SK-N-SH treated with all-trans-retinoic acid at 6 μM for 48 hours (cell line): ENCODE measurements at regions not wholly inside any gene's neighbourhood (a gene's known extent, or its start where the extent isn't known, plus 50 kb on each side); places are given as distances from the start of the nearest gene placed in this dataset.

ENCODE experiments used
- ATAC-seq: fragments of 200-7000 bp; cut with Tn5 transposase; 3 replicates; pipeline ENCODE4 v1.9.1; 2020; ENCODE audit warnings: mild to moderate bottlenecking, moderate library complexity
- ARNTL ChIP-seq: fragments of 450-650 bp; formaldehyde crosslinking; IDR thresholded peaks from 2 replicates; pipeline ENCODE4 v1.5.0; 2020; ENCODE audit warnings: low read depth, mild to moderate bottlenecking, moderate library complexity, borderline replicate concordance
- BACH2 ChIP-seq: fragments of 250-450 bp; sonication (Bioruptor Pico); IDR thresholded peaks from 2 replicates; pipeline ENCODE4 v1.9.0; 2021; ENCODE audit warnings: mild to moderate bottlenecking, borderline replicate concordance
- CSDC2 ChIP-seq: fragments of 250-450 bp; sonication (Bioruptor Pico); IDR thresholded peaks from 2 replicates; pipeline ENCODE4 v1.5.0; 2020; ENCODE audit warnings: mild to moderate bottlenecking, moderate library complexity
- ESRRG ChIP-seq: fragments of 250-450 bp; sonication (Bioruptor Pico); IDR thresholded peaks from 2 replicates; pipeline ENCODE4 v1.6.1; 2021; ENCODE audit warnings: mild to moderate bottlenecking
- GLIS3 ChIP-seq: fragments of 250-450 bp; sonication (Bioruptor Pico); IDR thresholded peaks from 2 replicates; pipeline ENCODE4 v1.5.0; 2020; ENCODE audit warnings: mild to moderate bottlenecking, moderate library complexity
- ISL1 ChIP-seq: fragments of 250-450 bp; sonication (Bioruptor Pico); IDR thresholded peaks from 2 replicates; pipeline ENCODE4 v2.1.2; 2022; ENCODE audit warnings: mild to moderate bottlenecking, moderate library complexity
- OSR1 ChIP-seq: fragments of 250-450 bp; sonication (Bioruptor Pico); IDR thresholded peaks from 2 replicates; pipeline ENCODE4 v1.8.0; 2022; ENCODE audit warnings: moderate library complexity, mild to moderate bottlenecking, inconsistent platforms
- RARB ChIP-seq: fragments of 250-450 bp; sonication (Bioruptor Pico); IDR thresholded peaks from 2 replicates; pipeline ENCODE4 v1.8.0; 2021; ENCODE audit warnings: mild to moderate bottlenecking, moderate library complexity
- SNAI2 ChIP-seq: fragments of 250-450 bp; sonication (Bioruptor Pico); IDR thresholded peaks from 2 replicates; pipeline ENCODE4 v1.5.0; 2020; ENCODE audit warnings: mild to moderate bottlenecking, moderate library complexity
- TCF4 ChIP-seq: fragments of 250-450 bp; sonication (Bioruptor Pico); IDR thresholded peaks from 2 replicates; pipeline ENCODE4 v1.8.0; 2021; ENCODE audit warnings: mild to moderate bottlenecking, moderate library complexity, borderline replicate concordance
- TOX ChIP-seq: fragments of 250-450 bp; sonication (Bioruptor Pico); IDR thresholded peaks from 2 replicates; pipeline ENCODE4 v1.8.0; 2021; ENCODE audit warnings: mild to moderate bottlenecking, moderate library complexity, borderline replicate concordance
- ZC3H10 ChIP-seq: fragments of 250-450 bp; sonication (Bioruptor Pico); IDR thresholded peaks from 2 replicates; pipeline ENCODE4 v1.5.1; 2021; ENCODE audit warnings: mild to moderate bottlenecking, moderate library complexity
- ZFP3 ChIP-seq: fragments of 250-450 bp; sonication (Bioruptor Pico); IDR thresholded peaks from 2 replicates; pipeline ENCODE4 v1.5.0; 2020; ENCODE audit warnings: mild to moderate bottlenecking, moderate library complexity
- ZFP30 ChIP-seq: fragments of 450-650 bp; formaldehyde crosslinking; IDR thresholded peaks from 2 replicates; pipeline ENCODE4 v1.5.0; 2022; ENCODE audit warnings: mild to moderate bottlenecking, moderate library complexity
- ZNF565 ChIP-seq: fragments of 450-650 bp; formaldehyde crosslinking; conservative IDR thresholded peaks from 2 replicates; pipeline ENCODE4 v1.5.0; 2020; ENCODE audit warnings: low read depth, mild to moderate bottlenecking, moderate library complexity
- ZNF70 ChIP-seq: fragments of 450-650 bp; formaldehyde crosslinking; IDR thresholded peaks from 2 replicates; pipeline ENCODE4 v1.5.0; 2020; ENCODE audit warnings: mild to moderate bottlenecking, moderate library complexity
- ZNF8 ChIP-seq: fragments of 450-650 bp; formaldehyde crosslinking; IDR thresholded peaks from 2 replicates; pipeline ENCODE4 v1.5.0; 2020; ENCODE audit warnings: mild to moderate bottlenecking, moderate library complexity
- TF ChIP-seq, protein P1 (sequence below): fragments of 250-450 bp; sonication (Bioruptor Pico); IDR thresholded peaks from 2 replicates; pipeline ENCODE4 v1.5.0; 2020; ENCODE audit warnings: mild to moderate bottlenecking, moderate library complexity
- TF ChIP-seq, protein P2 (sequence below): fragments of 250-450 bp; sonication (Bioruptor Pico); IDR thresholded peaks from 2 replicates; pipeline ENCODE4 v1.5.1; 2020; ENCODE audit warnings: low read depth, mild to moderate bottlenecking, moderate library complexity
- TF ChIP-seq, protein P3 (sequence below): fragments of 250-450 bp; sonication (Bioruptor Pico); IDR thresholded peaks from 2 replicates; pipeline ENCODE4 v1.8.0; 2020; ENCODE audit warnings: mild to moderate bottlenecking, moderate library complexity, borderline replicate concordance

DNA sequence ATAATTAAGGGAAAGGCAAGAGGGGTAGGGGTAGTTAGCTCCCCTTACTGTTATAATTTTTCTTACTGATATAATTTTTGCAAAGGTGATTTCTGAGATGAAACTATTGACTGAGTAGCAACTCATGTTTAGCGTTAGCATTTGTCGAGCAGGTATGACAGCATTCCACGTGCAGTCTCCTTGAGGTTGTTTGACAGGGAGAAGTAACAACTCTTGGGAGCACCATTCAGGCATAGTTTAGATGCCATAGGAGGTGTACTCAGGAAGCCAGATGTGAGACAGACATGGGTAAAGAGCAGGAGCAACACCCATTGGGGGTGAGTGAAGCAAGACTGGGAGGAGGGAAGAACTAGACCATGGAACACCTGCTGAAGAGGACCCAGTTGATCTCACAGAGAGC lies 96.6 kb upstream of the KLF6 start (continued):
- TF ChIP-seq, protein P1, sequence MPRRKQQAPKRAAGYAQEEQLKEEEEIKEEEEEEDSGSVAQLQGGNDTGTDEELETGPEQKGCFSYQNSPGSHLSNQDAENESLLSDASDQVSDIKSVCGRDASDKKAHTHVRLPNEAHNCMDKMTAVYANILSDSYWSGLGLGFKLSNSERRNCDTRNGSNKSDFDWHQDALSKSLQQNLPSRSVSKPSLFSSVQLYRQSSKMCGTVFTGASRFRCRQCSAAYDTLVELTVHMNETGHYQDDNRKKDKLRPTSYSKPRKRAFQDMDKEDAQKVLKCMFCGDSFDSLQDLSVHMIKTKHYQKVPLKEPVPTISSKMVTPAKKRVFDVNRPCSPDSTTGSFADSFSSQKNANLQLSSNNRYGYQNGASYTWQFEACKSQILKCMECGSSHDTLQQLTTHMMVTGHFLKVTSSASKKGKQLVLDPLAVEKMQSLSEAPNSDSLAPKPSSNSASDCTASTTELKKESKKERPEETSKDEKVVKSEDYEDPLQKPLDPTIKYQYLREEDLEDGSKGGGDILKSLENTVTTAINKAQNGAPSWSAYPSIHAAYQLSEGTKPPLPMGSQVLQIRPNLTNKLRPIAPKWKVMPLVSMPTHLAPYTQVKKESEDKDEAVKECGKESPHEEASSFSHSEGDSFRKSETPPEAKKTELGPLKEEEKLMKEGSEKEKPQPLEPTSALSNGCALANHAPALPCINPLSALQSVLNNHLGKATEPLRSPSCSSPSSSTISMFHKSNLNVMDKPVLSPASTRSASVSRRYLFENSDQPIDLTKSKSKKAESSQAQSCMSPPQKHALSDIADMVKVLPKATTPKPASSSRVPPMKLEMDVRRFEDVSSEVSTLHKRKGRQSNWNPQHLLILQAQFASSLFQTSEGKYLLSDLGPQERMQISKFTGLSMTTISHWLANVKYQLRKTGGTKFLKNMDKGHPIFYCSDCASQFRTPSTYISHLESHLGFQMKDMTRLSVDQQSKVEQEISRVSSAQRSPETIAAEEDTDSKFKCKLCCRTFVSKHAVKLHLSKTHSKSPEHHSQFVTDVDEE (CRISPR knock-in tag) = no peak
- TF ChIP-seq, protein P2, sequence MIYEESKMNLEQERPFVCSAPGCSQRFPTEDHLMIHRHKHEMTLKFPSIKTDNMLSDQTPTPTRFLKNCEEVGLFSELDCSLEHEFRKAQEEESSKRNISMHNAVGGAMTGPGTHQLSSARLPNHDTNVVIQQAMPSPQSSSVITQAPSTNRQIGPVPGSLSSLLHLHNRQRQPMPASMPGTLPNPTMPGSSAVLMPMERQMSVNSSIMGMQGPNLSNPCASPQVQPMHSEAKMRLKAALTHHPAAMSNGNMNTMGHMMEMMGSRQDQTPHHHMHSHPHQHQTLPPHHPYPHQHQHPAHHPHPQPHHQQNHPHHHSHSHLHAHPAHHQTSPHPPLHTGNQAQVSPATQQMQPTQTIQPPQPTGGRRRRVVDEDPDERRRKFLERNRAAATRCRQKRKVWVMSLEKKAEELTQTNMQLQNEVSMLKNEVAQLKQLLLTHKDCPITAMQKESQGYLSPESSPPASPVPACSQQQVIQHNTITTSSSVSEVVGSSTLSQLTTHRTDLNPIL (CRISPR knock-in tag) = no peak
- TF ChIP-seq ISL1 (CRISPR knock-in tag) = no peak
- TF ChIP-seq CSDC2 (CRISPR knock-in tag) = no peak

DNA sequence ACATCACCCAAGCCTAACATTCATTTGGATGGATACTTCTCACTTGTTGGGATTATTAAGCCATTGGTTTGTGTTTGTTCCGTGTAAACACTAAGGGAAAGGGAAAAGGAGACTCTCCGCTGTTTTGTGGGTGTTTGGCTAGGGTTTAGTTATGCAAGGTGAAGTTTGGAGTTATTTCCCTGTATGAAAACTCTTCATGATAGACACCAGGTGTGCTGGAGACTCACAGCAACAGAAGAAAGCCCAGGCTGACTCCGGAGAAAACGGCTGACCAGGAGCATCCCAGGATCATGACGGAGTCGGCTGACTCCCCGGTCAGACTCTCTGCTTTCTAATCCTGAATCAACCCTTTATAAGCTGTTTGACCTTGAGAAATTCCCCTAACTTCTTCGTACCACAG lies 94.1 kb upstream of the KLF6 start:
- TF ChIP-seq BACH2 (CRISPR knock-in tag) = no peak
- TF ChIP-seq ARNTL (CRISPR knock-in tag) = no peak
- no peak for TF ChIP-seq SNAI2 (CRISPR knock-in tag)
- no peak for TF ChIP-seq ZFP30
- TF ChIP-seq ZNF565 (CRISPR knock-in tag) = no peak
- no peak for TF ChIP-seq ZFP3 (CRISPR knock-in tag)
- TF ChIP-seq, protein P2 (CRISPR knock-in tag) = no peak
- no peak for TF ChIP-seq ZNF70 (CRISPR knock-in tag)
- TF ChIP-seq TCF4 (CRISPR knock-in tag) = no peak
- TF ChIP-seq, protein P1 (CRISPR knock-in tag) = no peak
- TF ChIP-seq RARB (CRISPR knock-in tag) = no peak
- no peak for TF ChIP-seq GLIS3 (CRISPR knock-in tag)
- no peak for TF ChIP-seq CSDC2 (CRISPR knock-in tag)
- TF ChIP-seq, all 23 proteins: peak for 0
- no peak for ATAC-seq

DNA sequence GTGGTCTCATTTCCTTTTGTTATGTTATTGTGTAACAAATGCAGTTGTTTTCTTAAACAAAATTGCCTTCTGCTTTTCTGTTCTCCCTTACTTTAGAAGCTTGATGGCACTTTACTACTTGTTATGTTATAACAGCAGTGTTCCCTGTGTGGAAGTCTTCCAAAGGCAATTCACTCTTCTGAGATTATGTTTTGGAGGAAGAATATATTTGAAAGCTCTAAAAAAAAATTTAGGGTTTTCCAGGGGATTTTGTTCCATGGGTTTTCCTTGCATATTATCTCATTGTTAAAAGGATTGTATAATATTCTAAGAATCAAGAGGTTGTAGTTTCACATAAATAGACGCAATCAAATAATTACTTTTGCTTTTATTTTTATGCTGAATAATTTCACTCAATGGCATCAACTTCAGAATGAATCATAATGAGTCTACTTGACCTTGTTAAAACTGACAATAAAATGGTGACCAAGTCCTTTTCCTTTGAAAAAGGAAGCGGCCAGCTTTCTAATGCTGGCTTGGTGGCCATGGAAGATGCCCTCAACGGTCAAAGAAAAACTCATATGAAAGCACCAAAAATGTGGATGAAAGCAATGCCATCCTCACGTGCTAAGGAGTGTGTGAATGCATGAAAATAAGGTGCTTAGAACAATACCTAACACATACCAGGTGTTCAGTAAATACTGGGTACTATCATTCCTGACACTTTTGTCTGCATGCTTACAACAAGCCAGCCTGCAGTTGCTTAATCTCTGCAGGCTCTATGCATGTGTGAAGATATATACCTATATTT lies 92.4 kb upstream of the KLF6 start:
- peak; percentile 16; the same call in 1 of the 3 replicates for ATAC-seq

DNA sequence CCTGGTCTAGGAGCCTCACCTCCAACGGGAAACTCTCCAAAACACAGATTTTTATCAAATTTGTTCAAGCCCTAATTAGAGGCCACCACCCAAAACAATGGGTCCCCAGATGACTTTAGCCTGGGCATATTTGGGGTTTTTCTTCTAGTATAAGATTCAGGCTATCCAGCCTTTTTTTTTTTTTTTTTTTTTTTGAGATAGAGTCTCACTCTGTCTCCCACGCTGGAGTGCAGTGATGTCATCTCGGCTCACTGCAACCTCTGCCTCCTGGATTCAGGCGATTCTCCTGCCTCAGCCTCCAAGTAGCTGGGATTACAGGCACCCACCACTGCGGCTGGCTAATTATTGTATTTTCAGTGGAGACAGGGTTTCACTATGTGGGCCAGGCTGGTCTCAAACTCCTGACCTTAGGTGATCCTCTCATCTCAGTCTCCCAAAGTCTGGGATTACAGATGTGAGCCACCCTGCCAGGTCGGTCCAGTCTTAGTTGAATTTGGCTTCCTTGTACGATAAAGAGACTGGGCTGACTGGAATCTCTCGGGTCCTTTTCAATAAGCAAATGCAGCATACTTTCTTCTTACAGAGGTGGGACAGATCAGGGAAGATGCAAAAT lies 91.4 kb upstream of the KLF6 start:
- ATAC-seq = peak; percentile 33; the same call in 1 of the 3 replicates
- TF ChIP-seq, protein P3, sequence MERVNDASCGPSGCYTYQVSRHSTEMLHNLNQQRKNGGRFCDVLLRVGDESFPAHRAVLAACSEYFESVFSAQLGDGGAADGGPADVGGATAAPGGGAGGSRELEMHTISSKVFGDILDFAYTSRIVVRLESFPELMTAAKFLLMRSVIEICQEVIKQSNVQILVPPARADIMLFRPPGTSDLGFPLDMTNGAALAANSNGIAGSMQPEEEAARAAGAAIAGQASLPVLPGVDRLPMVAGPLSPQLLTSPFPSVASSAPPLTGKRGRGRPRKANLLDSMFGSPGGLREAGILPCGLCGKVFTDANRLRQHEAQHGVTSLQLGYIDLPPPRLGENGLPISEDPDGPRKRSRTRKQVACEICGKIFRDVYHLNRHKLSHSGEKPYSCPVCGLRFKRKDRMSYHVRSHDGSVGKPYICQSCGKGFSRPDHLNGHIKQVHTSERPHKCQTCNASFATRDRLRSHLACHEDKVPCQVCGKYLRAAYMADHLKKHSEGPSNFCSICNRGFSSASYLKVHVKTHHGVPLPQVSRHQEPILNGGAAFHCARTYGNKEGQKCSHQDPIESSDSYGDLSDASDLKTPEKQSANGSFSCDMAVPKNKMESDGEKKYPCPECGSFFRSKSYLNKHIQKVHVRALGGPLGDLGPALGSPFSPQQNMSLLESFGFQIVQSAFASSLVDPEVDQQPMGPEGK (CRISPR knock-in tag) = no peak
- TF ChIP-seq OSR1 (no peak), ZC3H10 (no peak), ESRRG (CRISPR knock-in tag) (no peak), ISL1 (CRISPR knock-in tag) (no peak)

More for the DNA sequence above, 92.4 kb upstream of the KLF6 start:
- TF ChIP-seq TCF4 (CRISPR knock-in tag) = no peak
- no peak for TF ChIP-seq ZNF8 (CRISPR knock-in tag)
- TF ChIP-seq TOX (CRISPR knock-in tag) = no peak
- TF ChIP-seq ZFP3 (CRISPR knock-in tag) = no peak
- TF ChIP-seq ZNF70 (CRISPR knock-in tag) = no peak
- TF ChIP-seq CSDC2 (CRISPR knock-in tag) = no peak
